NCI-H1417 (cell line): ENCODE measurements at regions not wholly inside any gene's neighbourhood (a gene's known extent, or its start where the extent isn't known, plus 50 kb on each side); places are given as distances from the start of the nearest gene placed in this dataset.
"Not testable (repeated sequence)": the region's sequence is repeated elsewhere in the genome, so short reads cannot be mapped to it uniquely, and the experiment has no call there.

Source experiments
- DNase-seq, 3 experiments: peaks; one replicate each; lab custom pipeline; 2025; lab: John Stamatoyannopoulos, UW

DNA sequence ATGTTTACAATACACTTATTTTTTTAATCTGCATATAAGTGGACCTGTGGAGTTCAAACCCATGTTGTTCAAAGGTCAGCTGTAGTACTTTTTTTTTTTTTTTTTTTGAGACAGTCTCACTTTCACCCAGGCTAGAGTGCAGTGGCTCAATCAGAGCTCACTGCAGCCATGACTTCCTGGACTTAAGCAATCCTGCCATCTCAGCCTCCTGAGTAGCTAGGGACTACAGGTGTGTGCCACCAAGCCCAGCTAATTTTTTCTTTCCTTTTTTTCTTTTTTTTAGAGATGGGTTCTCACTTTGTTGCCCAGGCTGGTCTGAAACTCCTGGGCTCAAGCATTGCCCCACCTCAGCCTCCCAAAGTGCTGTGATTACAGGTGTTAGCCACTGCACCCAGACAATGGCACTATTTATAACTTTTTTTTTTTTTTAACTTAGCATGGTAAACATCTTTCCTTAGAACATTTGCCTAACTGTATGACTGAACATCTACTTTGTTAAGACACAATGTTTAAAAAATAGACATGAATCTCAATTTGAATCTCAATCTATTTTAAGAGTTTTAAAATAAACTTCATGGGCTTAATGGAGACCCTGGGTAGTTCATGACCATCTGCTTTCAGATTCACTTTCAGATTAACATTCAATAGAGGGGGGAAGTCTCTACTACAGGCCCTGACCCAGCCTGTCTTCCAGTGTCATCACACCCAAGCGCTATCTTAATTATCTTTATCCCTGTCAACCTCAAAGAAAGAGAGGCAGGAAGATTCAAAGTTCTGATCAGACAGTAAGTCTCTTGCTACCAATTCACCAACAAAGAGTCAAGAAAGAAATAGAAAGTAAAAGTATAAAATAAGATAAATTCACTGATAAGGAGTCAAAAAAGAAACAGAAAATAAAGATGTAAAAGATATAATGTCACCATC, 97.7 kb upstream of the DOCK9 start:
- DNase-seq: no peak

DNA sequence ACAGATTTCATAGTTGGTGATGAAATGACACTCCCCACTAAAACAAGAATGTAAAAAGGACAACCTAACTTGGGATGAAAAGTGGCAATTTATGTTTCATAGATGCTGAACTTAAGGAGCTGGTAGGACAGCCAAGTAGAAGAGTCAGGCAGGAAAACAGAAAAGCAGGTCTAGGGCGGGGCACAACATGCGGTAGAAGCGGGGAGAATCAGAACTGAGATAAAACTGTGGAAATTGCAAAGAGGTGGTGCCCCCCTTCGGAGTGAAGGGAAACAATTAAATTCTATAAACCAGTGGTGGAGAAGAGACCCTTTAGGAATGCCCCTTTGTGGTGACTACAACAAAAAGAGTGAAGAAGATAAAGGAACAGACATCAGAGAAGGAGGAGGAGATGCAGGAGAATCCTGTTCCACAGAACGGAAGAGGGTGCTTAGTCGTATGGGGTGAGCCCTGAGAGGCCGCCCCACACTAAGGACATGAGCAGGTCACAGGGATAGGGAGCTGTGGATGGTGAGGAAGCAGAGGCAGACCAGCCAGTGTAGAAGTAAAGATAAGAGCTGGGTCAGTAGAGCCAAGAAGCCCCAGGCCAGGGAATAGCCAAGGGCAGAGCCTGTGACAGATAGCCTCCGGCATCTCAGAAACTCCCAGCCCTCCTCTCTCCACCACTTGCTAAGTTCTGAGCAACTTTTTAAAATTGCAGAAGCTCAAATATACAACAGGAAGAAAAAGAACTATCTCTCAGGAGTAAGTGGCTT, 100.3 kb upstream of the DOCK9 start:
- no peak for DNase-seq

DNA sequence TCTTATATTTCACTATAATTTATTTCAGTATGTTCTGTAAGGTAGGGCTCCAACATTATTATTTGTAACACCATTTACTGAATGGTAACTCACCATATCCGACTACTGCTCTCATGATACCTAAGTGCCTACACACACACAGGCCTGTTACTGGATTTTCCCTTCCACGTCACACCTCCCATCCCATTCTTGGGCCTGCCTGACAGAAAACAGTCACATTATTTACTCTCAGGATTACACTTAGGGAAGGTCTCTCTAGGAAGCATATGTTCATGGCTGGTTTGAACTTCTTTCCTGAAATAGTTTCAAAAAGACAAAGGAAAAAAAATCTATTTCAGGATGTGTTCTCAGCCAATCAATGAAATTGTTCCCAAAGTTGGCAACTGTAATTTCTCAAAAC, 102.3 kb upstream of the DOCK9 start:
- no peak for DNase-seq

DNA sequence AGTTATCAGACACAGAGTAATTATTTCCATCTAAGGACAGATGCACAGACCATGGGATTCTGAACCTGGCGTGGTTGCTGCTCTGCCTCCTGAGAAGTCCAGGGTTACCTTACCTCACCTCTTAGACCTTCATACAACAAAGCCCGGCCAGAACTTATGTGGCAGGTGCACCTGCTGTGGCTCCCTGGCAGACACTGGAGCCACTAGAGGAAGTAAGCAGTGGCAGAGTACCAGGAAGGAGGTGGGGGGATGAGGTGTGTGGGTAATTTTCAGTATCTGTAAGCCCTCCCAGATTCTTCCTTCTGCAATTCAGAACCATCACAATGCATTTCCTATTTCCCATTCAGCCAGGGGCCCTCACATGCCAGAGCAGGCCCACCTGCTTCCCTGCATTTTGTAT, 106.1 kb upstream of the DOCK9 start:
- no peak for DNase-seq

DNA sequence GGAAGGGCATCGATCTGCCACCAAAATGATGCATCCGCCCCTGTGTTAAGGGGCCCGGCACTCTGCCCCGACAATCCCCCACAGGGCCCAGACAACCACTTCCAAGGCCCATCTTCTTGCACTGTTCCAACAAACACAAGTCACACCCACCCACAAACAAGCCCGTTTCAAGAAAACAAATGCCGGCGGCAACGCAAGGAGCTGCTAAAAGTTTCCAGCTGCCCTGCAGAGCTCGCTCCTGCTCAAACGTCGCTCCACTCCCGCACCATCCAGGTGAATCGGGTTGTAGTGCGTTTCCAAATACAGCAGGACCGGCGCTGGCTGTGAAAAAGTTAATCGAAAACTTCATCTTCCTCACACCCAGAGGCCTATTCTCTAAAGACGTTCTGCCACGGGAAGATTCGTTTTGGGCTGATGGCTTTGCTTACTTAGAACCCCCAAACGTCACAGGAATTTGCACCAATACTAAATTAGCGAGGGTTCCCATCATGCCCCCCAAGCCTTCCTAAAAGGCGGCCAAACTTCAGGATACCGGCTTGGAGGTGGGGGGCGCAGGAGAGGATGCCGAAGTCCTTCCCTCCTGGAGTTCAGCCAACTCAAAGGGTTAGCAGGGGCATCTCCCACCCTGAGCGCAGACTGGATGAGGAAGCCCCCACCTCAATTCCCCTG, 107.4 kb upstream of the DOCK9 start:
- DNase-seq: no peak

DNA sequence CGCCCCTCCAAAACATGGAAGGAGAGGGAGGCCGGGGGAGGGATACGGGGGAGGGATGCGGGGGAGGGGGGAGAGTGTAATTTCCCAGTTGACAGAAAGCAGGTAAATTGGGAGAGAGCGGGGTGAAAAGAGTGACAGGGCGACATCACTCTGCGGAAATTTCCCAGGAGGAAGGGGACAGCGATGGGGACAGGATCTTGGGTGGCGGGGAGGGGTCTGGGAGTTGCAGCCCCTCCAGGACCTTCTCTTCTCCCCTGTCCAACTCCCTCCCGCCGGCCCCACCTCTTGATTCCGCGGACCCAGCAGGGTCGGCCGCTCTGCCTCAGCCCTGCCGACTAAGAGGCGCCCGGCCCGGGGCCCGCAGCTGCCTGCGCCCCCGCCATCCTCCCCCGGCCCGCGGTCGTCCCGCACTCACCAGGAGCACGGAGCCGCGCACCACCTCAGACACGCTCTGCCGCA, 108.0 kb upstream of the DOCK9 start:
- DNase-seq: no peak

DNA sequence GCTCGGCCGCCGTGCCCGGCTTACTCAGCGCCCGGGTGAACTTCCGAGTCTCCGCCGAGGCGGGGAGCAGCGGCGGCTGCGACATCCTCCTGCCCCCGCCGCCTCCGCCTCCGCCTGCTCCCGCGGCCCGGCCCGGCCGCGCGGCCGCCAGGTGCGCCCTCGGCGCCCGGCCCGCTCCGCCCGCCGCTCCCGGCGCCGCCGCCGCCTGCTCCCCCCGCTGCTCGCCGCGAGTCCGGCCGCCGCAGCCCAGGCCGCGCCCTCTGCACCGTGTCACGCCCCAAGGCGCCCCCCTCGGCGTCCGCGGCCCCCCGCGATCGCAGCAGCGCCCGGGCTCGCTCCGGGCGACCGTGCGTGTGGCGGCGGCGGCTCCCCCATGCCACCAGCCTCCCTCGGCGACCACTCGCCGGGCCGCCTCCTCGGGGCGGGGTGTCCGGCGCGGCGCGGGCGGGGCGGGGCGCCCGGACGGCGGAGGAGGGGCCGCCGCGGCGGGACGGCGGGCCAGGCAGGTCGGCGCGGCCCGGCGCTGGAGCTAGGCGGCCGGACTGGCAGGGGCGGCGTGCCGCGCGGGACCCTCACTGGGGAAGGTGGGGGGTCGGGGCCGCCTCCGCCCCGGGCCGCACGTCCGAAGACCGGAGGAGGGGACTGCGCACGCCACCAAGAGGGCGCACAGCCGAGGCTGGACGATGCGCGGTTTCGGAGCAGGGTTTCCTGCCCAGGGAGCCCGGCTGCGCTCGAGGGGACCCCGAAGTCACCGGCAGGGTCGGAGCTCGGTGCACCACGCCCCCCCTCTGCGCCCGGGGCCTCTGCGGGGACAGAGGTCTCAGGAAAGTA, 108.6 kb upstream of the DOCK9 start:
- DNase-seq: peak; percentile 70 to 84 (median 77)

DNA sequence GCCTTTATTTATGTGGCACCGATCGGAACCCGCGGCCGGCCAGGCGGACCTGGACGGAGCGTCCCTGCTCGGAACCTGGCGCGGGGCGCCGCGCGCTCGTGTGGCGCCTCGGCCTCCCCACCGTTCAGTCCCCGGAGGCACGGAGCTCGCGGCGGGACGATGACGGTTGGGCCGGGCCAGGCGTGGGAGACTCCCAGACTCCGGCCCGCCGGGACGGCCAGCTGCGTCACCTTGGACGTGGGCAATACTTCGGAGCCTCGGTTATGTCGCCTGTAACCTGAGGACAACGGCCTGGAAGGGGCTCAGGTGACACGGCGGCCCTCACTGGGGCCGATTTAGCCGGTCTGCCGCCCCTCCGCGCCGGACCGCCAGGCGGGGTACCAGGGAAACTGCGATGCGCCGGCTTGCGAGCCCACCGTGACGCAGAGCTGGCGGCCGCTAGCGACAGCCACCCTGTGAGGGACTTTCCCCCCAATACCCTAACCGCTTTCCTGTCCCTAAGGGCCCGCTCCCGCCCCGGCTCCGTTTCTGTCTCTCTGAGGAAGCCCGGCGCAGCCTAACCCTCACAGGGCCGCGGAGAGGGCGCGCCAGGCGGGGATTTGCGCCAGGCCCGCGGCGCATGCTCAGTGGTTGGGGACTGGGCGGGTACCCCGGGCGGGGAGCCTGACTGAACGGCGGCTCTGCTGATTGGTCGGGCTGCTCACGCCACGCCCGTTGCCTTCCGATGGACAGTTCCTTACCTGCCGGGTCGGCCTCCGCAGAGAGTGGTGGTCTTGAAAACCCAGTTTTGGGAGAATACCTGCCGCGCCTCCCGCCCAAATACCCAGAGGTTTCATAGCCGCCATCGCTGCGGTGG, 109.5 kb upstream of the DOCK9 start:
- DNase-seq: peak; percentile 97 to 98 (median 97)

DNA sequence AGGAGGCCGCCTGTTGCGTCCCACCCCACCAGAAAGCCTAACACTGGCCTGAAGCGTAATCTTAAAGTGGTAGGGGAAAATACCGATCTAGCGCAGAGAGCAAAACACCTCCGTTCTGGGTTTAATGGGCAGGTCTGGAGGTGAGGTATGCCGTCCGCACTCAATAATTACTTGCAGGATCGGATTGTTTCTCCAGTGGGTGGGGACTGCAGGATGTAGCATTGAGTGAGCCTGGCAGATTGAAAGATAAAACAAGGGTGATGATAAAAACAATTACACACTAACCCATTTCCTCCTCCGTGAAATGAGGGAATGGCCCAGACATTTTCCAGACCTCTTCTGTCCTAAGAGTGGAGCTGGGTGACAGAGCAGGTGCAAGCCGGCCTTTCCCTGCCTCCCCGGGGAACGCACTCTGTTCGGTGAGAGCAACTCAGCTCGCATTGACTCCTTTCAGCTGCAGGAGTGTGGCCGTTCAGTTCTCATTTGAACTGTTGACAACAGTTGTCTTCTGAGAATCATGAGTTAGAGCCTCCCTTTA, 110.2 kb upstream of the DOCK9 start:
- DNase-seq: peak; percentile 86 to 96 (median 90)

DNA sequence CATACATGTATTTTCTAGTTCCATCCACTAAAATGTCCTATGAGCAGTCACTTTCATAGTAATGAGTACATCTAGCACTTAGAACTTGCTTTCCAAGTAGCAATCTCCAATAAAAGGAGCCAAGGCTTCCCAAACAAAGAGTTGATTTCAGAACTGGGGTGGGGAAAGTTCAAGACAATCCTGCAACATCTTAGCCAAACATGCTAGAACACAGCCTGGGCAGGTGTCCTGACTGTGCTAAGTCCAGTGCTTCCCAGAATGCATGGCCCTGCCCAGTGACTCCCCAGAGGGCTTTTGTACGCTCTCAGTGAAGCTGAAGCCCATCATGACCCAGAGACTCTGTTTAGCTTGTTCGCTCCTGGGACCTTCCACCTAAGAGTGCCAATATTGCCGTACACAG, 106.7 kb upstream of the UBAC2 start:
- DNase-seq: no peak

DNA sequence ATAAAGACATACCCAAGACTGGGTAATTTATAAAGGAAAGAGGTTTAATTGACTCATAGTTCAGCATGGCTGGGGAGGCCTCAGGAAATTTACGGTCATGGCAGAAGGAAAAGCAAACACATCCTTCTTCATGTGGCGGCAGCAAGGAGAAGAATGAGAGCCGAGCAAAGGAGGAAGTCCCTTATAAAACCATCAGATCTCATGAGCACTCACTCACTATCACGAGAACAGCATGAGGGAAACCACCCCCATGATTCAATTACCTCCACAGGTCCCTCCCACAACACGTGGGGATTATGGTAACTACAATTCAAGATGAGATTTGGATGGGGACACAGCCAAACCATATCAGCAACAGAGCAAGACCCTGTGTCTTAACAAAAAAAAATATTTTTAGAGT, 98.8 kb upstream of the UBAC2 start:
- DNase-seq: not testable (repeated sequence)

DNA sequence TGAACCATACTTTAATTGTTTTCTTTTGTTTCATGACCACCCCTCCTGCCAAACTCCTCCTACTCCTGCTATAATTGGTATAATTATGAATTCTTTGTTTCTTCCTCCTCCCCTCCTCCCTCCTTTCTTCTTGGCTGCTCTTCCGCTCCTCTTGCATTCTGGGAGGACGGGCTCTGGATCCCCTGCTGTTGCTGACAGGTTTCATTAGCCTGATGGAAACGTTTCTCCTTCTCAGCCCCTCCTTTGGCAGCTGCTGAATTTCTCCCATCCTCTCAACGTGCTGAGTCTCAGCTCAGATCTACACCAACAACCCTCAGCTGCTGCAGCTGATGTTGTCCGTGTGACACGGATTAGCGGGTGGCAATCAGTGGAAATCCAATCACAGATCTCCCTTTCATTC, 97.1 kb upstream of the UBAC2 start:
- DNase-seq: peak; percentile 22 to 93 (median 70)

DNA sequence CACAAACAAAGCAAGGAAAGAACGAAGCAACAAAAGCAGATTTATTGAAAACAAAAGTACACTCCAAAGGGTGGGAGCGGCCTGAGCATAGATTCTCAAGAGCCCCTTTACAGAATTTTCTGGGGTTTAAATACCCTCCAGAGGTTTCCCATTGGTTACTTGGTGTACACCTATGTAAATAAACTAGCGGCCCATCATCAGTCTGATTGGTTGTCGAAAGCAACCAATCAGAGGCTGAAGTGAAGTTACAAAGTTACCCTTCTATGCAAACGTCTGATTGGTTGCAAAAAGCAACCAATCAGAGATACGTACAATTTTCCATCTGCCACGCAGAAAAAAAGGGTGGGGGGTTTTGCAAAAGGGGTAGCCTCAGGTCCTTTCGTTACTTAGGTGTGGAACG, 96.3 kb upstream of the UBAC2 start:
- no peak for DNase-seq

DNA sequence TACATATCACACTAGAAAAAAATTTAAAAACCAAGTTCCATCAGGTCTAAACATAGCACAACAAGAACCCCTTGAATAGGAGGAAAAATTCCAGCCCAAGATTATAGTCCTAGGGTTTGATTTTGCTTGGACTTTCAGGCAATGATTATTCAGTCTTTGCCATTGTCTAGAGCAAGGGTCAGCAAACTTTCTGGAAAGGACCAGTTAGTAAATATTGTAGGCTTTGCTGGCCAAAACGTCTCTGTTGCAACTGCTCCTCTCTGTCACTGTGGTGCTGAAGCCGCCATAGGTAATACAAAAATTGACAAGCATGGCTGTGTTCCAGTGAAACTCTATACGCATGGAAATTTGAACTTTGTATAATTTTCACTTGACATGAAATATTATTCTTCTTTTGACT, 95.5 kb upstream of the UBAC2 start:
- DNase-seq: no peak

DNA sequence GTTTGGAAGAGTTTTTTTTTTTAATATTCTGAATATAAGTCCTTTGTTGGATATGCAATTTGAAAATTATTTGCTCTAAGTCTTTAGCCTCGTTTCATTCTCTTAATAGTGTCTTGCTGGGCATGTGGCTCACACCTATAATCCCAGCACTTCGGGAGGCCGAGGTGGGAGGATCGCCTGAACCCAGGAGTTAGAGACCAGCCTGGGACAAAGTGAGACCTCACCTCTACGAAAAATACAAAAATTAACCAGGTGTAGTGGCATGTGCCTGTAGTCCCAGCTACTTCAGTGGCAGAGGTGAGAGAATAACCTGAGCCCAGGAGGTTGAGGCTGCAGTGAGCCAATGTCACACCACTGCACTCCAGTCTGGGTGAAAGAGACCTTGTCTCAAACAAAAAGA, 87.3 kb upstream of the UBAC2 start:
- DNase-seq: no peak

DNA sequence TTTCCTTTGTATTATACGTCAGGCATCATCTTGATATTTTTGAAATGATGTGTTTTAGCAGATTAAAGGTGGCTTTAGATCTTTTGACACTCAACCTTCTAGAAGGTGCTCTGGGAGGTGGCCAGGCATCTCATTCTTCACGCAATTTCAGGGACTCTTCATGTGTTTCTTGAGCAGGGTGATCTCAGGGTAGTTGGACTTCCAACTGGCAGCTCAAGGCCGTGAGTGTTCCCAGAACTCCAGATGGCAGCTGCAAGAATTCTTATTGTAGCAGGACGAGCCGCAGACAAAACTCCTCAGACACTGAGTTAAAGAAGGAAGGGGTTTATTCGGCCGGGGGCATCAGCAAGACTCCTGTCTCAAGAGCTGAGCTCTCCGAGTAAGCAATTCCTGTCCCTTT, 82.5 kb upstream of the UBAC2 start:
- DNase-seq: no peak

DNA sequence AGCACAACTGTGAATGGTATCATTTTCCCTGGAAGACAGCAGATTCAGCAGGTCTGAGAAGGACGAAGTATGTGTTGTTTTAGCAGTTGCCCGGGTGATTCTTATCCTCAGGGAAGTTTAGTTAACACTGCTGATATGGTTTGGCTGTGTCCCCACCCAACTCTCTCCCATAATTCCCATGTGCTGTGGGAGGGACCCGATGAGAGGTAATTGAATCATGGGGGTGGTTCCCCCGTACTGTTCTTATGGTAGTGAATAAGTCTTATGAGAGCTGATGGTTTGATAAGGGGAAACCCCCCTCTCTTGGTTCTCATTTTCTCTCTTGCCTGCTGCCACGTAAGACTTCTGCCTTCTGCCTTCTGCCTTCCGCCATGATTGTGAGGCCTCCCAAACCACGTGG, 81.0 kb upstream of the UBAC2 start:
- DNase-seq: no peak

DNA sequence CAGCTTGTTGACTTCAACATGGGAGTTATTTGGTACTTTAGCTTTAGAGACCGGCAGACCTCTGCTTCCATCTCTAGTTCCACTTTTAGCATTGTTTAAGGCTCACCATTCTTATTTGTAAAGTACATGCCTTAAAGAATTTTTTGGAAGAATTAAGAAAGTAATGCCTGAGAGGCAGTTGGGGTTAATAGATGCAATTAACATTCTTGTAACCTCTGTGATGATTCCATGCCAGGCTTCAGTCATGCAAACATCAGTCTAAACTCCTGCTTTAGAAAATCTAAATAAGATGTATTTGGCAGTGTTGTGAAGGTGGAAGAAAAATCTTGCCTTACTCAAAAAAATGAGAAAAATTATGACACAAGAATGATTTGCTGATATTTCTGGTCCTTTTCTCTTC, 79.9 kb upstream of the UBAC2 start:
- DNase-seq: no peak

DNA sequence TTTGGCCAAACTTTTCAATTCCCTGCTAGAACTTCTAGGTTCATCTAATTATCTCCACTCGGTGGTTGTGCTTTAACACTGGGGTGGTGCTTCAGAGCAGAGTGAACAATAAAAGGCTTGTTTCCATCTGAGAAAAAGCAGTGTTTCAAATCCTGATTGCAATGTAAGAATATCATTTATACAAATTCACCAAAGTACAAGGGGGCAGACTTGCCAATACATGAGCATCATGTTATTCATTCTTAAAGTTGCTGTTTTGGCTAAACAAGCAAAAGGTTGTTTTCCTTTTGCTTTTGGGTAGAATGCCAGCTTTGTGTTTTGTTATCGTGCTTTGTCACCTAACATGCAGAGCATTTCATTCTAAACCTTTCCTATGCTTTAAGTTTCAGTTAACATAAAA, 78.5 kb upstream of the UBAC2 start:
- no peak for DNase-seq
